ENCODE measurements at regions not wholly inside any gene's neighbourhood (a gene's known extent, or its start where the extent isn't known, plus 50 kb on each side); places are given as distances from the start of the nearest gene placed in this dataset.

GRCh38 chr2:35688309-35688708 is 667.3 kb upstream of the CRIM1 start:
- intact Hi-C loops (cut with micrococcal nuclease): no loop called here
- no peak for ATAC-seq (ENCODE audit: low read depth)
- H3K4me1 Mint-ChIP-seq: no peaks in the 10 kb centered on the region
- CTCF ChIA-PET: no interaction called here
- POLR2A ChIA-PET: no interaction called here
- H3K27me3 Mint-ChIP-seq: no peaks in the 10 kb centered on the region
- H3K9me3 Mint-ChIP-seq: no peaks in the 10 kb centered on the region
- H3K27ac Mint-ChIP-seq: no peak overlapping the region
- DNase-seq: no peak
- no peak for TF ChIP-seq CTCF (IDR thresholded peaks at IDR 0.05)
- H3K4me3 Mint-ChIP-seq: no peak overlapping the region
- H3K36me3 Mint-ChIP-seq (ENCODE audit: low read depth): no peaks in the 10 kb centered on the region

GRCh38 chr2:35651688-35652323 is 703.8 kb upstream of the CRIM1 start:
- intact Hi-C loops (cut with micrococcal nuclease): no loop called here
- no peak overlapping the region for H3K4me3 Mint-ChIP-seq
- CTCF ChIA-PET: no interaction called here
- H3K4me1 Mint-ChIP-seq: no peaks in the 10 kb centered on the region
- POLR2A ChIA-PET: no interaction called here
- H3K27me3 Mint-ChIP-seq: no peaks in the 10 kb centered on the region
- no peaks in the 10 kb centered on the region for H3K36me3 Mint-ChIP-seq (ENCODE audit: low read depth)
- H3K27ac Mint-ChIP-seq: no peak overlapping the region
- H3K9me3 Mint-ChIP-seq: peaks cover 3% of the 10 kb centered on the region
- TF ChIP-seq CTCF (IDR thresholded peaks at IDR 0.05): no peak
- DNase-seq: no peak
- no peak for ATAC-seq (ENCODE audit: low read depth)

GRCh38 chr2:35614640-35615039 is 740.9 kb upstream of the CRIM1 start:
- no peak overlapping the region for H3K27ac Mint-ChIP-seq
- ATAC-seq (ENCODE audit: low read depth) (no peak), DNase-seq (no peak)
- no peaks in the 10 kb centered on the region for H3K4me1 Mint-ChIP-seq
- POLR2A ChIA-PET: no interaction called here
- CTCF ChIA-PET: no interaction called here
- H3K4me3 Mint-ChIP-seq: no peak overlapping the region
- no peaks in the 10 kb centered on the region for H3K36me3 Mint-ChIP-seq (ENCODE audit: low read depth)
- no peak for TF ChIP-seq CTCF (IDR thresholded peaks at IDR 0.05)
- H3K9me3 Mint-ChIP-seq: no peaks in the 10 kb centered on the region
- intact Hi-C loops (cut with micrococcal nuclease): no loop called here
- H3K27me3 Mint-ChIP-seq: no peaks in the 10 kb centered on the region

- no peak for TF ChIP-seq CTCF (IDR thresholded peaks at IDR 0.05)
- Mint-ChIP-seq H3K4me3 (no peak overlapping the region), H3K9me3 (peaks cover 3% of the 10 kb centered on the region), H3K27ac (no peak overlapping the region), H3K27me3 (no peaks in the 10 kb centered on the region), H3K36me3 (ENCODE audit: low read depth) (no peaks in the 10 kb centered on the region), H3K4me1 (no peaks in the 10 kb centered on the region)
- CTCF ChIA-PET: no interaction called here
- ATAC-seq (ENCODE audit: low read depth) (no peak), DNase-seq (no peak)
- POLR2A ChIA-PET: no interaction called here
- intact Hi-C loops (cut with micrococcal nuclease): no loop called here
Measured at GRCh38 chr2:35606394-35606793, 749.2 kb upstream of the CRIM1 start.

- ChIA-PET CTCF (no interaction called here), POLR2A (no interaction called here)
- H3K4me1 Mint-ChIP-seq: no peaks in the 10 kb centered on the region
- intact Hi-C loops (cut with micrococcal nuclease): no loop called here
- no peak overlapping the region for H3K4me3 Mint-ChIP-seq
- H3K27ac Mint-ChIP-seq: no peak overlapping the region
- H3K27me3 Mint-ChIP-seq: no peaks in the 10 kb centered on the region
- DNase-seq: no peak
- TF ChIP-seq CTCF (IDR thresholded peaks at IDR 0.05): no peak
- no peaks in the 10 kb centered on the region for H3K36me3 Mint-ChIP-seq (ENCODE audit: low read depth)
- peaks cover 11% of the 10 kb centered on the region for H3K9me3 Mint-ChIP-seq
- ATAC-seq (ENCODE audit: low read depth): no peak
Measured at GRCh38 chr2:35598310-35598709, 757.3 kb upstream of the CRIM1 start.

Measured in activated B cell treated with CpG ODN at 0.5 μM for 24 hours (primary cell).